NCI-H1092 treated with DMSO at 0.1 percent for 48 hours (cell line): ENCODE measurements at regions not wholly inside any gene's neighbourhood (a gene's known extent, or its start where the extent isn't known, plus 50 kb on each side); places are given as distances from the start of the nearest gene placed in this dataset.

Experiments
- DNase-seq: peaks from one replicate; lab custom pipeline; 2025; lab: John Stamatoyannopoulos, UW

GRCh38 chrY:15501181-15501580, 976.9 kb downstream of the NLGN4Y start:
- DNase-seq = no peak

GRCh38 chrY:15510288-15510687, 986.0 kb downstream of the NLGN4Y start:
- no peak for DNase-seq

GRCh38 chrY:15510984-15511650, 986.8 kb downstream of the NLGN4Y start:
- no peak for DNase-seq

GRCh38 chrY:15535131-15535530, 1010.8 kb downstream of the NLGN4Y start:
- no peak for DNase-seq

- DNase-seq = no peak
Observed at GRCh38 chrY:15535784-15536511, 1011.6 kb downstream of the NLGN4Y start.

- no peak for DNase-seq
Observed at GRCh38 chrY:15540516-15540915, 1016.2 kb downstream of the NLGN4Y start.

- no peak for DNase-seq
Observed at GRCh38 chrY:15546177-15546754, 1021.9 kb downstream of the NLGN4Y start.

- DNase-seq = no peak
Observed at GRCh38 chrY:15552074-15552473, 1027.7 kb downstream of the NLGN4Y start.

GRCh38 chrY:15554991-15555390, 1030.7 kb downstream of the NLGN4Y start:
- DNase-seq = no peak

GRCh38 chrY:15559169-15559568, 1034.8 kb downstream of the NLGN4Y start:
- DNase-seq = no peak

- DNase-seq = peak; percentile 2
Observed at GRCh38 chrY:15560840-15561239, 1036.5 kb downstream of the NLGN4Y start.

GRCh38 chrY:15561501-15562289, 1037.4 kb downstream of the NLGN4Y start:
- no peak for DNase-seq

- DNase-seq = no peak
Observed at GRCh38 chrY:15577886-15578285, 1053.6 kb downstream of the NLGN4Y start.

GRCh38 chrY:15578761-15579160, 1054.4 kb downstream of the NLGN4Y start:
- no peak for DNase-seq

- DNase-seq = no peak
Observed at GRCh38 chrY:15579245-15579644, 1054.9 kb downstream of the NLGN4Y start.

GRCh38 chrY:15583111-15583510, 1058.8 kb downstream of the NLGN4Y start:
- no peak for DNase-seq

- DNase-seq = no peak
Observed at GRCh38 chrY:15592957-15593356, 1068.6 kb downstream of the NLGN4Y start.

GRCh38 chrY:15593476-15594160, 1069.3 kb downstream of the NLGN4Y start:
- DNase-seq = no peak

GRCh38 chrY:15594179-15594578, 1069.8 kb downstream of the NLGN4Y start:
- no peak for DNase-seq

- no peak for DNase-seq
Observed at GRCh38 chrY:15600565-15600964, 1076.2 kb downstream of the NLGN4Y start.

- DNase-seq = no peak
Observed at GRCh38 chrY:15624370-15624769, 1100.0 kb downstream of the NLGN4Y start.

- no peak for DNase-seq
Observed at GRCh38 chrY:15624928-15625327, 1100.6 kb downstream of the NLGN4Y start.
